ENCODE measurements at regions not wholly inside any gene's neighbourhood (a gene's known extent, or its start where the extent isn't known, plus 50 kb on each side); places are given as distances from the start of the nearest gene placed in this dataset.

DNA sequence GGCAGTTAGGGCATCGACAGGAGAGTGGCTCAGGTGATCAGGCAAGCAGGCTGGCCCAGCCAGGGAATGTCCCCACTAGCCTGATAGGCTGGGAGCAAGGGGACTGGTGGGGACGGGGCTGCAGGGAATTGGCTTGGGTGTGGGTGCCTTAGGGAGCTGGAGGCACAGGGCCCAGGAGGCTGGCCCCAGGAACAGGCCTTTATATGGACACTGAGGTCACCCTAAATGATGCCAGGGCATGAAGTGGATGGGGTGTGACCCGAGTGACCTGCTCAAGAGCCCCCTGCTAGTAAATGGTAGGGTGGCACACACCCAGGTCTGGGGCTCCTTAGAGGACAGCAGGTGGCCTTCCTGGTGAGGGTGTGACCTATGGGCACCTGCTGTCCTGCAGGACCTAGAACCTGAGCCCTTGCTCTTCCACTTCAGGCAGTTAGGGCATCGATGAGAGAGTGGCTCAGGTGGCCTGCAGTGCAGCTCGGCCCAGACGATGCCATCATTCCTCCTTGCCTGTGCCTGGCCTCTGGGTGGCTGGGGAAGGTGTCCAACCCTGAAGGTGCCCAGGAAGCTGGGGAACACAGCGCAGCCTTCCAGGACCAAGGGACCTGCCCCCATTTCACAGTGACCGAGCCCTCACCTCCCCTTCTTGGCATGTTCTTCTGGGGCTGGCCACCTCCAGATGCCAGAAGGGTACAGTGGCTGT, 51.7 kb upstream of the LEP start:
- no peak for DNase-seq (ENCODE audit: low read depth)
- TF ChIP-seq, protein P1, sequence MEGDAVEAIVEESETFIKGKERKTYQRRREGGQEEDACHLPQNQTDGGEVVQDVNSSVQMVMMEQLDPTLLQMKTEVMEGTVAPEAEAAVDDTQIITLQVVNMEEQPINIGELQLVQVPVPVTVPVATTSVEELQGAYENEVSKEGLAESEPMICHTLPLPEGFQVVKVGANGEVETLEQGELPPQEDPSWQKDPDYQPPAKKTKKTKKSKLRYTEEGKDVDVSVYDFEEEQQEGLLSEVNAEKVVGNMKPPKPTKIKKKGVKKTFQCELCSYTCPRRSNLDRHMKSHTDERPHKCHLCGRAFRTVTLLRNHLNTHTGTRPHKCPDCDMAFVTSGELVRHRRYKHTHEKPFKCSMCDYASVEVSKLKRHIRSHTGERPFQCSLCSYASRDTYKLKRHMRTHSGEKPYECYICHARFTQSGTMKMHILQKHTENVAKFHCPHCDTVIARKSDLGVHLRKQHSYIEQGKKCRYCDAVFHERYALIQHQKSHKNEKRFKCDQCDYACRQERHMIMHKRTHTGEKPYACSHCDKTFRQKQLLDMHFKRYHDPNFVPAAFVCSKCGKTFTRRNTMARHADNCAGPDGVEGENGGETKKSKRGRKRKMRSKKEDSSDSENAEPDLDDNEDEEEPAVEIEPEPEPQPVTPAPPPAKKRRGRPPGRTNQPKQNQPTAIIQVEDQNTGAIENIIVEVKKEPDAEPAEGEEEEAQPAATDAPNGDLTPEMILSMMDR (conservative IDR thresholded peaks at IDR 0.05; ENCODE audit: control insufficient read depth, insufficient read depth, low read depth, low read length) = no peak
- H3K4me3 ChIP-seq (ENCODE audit: control insufficient read depth, low read depth, low read length) = no peak overlapping the region

DNA sequence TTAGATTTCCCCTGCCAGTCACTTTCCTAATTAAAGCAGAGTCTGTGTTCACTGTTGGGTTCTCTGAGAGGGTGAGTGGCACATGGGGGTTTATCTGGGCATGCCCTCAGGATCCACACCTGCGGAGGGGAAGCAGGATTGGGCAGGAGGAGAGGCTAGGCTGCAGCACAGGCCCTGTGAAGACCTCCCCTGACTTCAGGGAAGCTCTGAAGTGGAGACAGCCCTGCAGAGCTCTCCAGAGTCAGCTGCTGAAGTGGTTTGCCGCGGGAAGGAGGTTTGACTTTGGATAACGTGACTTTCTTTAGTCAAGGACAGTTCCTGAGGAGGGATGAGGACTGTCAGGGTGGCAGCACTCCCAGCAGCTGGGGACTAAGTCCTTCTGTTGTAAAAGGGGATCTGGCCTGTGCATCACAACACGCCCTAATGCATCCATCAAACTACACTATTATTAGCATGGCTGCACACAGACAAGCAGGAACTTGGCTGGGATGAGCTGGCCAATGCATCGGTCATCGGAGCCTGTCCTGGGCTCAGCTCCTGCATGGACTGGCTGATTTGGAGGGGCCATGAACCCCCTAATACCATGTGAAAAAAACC, 50.9 kb upstream of the LEP start:
- no peak overlapping the region for H3K4me3 ChIP-seq (ENCODE audit: control insufficient read depth, low read depth, low read length)
- TF ChIP-seq, protein P1 (conservative IDR thresholded peaks at IDR 0.05; ENCODE audit: control insufficient read depth, insufficient read depth, low read depth, low read length) = no peak
- no peak for DNase-seq (ENCODE audit: low read depth)

DNA sequence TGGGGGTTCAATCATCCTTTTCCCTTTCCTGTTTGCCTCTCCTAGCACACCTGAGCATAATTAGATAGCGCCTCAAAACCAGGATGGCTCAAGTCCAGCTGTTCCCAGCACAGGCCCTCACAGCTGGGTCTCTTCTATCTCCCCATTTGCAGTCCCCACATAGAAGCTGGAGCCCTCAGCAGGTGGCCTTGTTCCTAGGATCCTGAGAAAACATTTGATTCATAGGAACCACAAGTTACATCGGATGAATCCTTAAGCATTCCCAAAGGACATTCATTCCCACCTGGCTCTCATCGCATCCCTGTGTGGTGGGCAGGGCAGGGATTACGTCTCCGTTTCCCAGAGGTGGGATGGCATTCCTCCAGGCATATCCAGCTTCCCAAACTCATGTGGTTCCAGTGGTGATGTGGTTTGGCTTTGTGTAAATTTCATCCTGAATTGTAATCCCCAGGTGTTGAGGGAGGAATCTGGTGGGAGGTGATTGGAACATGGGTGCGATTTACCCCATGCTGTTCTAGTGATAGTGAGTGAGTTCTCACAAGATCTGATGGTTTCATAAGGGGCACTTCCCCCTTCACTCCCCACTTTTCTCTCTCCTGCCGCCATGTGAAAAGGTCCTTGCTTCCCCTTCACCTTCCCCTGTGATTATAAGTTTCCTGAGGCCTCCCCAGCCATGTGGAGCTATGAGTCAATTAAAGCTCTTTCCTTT, 49.8 kb upstream of the LEP start:
- TF ChIP-seq, protein P1 (conservative IDR thresholded peaks at IDR 0.05; ENCODE audit: control insufficient read depth, insufficient read depth, low read depth, low read length) = no peak
- no peak for DNase-seq (ENCODE audit: low read depth)
- H3K4me3 ChIP-seq (ENCODE audit: control insufficient read depth, low read depth, low read length) = no peak overlapping the region

Measured in fibroblast of mammary gland (primary cell).